ENCODE measurements at regions not wholly inside any gene's neighbourhood (a gene's known extent, or its start where the extent isn't known, plus 50 kb on each side); places are given as distances from the start of the nearest gene placed in this dataset.

DNA sequence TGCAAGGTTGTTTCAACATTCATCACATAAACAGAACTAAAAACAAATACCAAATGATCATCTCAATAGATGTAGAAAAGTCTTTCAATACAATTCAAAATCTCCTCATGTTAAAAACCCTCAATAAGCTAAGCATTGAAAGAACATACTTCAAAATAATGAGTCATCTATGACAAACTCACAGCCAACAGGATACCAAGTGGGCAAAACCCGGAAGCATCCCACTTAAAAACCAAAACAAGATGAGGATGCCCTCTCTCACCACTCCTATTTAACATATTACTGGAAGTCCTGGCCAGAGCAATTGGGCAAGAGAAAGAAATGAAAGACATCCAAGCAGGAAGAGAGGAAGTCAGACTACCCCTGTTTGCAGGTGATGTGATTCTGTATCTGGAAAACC lies 992.2 kb upstream of the PIK3C3 start:
- DNase-seq (ENCODE audit: low spot score): no peak

- no peak for DNase-seq (ENCODE audit: low spot score)
Observed at GRCh38 chr18:40957533-40958070, 997.4 kb upstream of the PIK3C3 start.

- DNase-seq (ENCODE audit: low spot score): no peak
Observed at GRCh38 chr18:40956213-40956612, 998.8 kb upstream of the PIK3C3 start.

DNA sequence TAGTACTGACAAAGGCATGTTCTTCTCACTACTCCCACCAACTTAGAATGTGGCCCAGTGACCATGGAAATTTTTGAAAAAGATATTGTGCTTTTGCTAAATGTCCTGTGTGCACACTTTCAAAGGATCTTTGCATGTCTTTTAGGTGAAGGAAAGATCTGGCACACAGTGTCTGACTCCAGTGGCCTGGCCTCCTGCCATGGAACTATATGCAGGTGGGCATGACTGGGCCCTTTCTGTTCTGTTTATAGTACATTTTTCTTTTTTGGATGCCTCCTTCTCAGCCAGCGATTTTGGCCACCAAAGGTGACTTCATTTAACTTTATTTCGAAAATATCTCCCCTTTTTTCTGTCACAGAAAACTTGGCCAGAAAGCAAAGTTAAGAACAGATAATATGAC lies 999.7 kb upstream of the PIK3C3 start:
- DNase-seq (ENCODE audit: low spot score): no peak

- DNase-seq (ENCODE audit: low spot score): no peak
Observed at GRCh38 chr18:40949114-40949950, 1005.7 kb upstream of the PIK3C3 start.

- peak; percentile 10 for DNase-seq (ENCODE audit: low spot score)
Observed at GRCh38 chr18:40944576-40944975, 1010.5 kb upstream of the PIK3C3 start.

DNA sequence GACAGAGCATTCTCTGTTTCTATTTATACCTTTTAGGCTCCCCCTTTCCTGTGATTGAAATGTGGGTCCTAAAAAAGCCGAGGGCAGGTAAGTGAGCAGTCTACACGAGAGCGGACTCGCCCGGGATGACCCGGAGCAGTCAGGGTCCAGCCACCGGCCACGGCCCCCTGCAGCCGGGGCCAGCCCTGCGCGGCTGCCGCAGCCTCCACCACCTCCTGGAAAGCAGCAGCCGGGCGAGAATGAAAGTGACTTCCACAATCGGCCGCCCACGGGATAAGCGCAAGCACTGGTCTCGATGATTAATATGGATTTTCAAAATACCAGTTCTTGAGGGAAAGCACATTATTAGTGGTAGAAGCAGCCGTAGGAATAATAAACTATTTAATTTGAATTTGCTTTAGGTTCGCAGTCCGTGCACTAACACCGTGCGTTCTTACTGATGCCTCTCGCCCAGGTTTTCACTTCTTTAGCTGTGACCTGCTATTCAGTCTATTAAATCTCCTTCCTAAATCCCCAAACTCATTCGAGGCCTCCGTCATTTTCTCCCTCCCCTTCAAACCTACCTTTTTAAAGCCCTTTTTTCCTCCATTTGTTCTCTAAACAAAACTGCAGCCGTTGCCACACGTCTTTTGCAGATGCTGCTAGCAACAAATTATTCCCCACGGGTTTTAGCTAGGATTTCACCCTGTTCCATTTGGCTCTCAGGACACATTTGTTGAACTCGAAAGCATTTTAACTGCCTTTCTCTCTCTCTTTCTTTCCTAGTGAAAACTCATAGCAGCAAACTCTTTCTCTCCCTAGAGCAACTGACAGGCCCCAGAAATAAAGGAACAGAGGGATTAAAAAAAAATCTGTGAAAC lies 1015.1 kb upstream of the PIK3C3 start:
- DNase-seq (ENCODE audit: low spot score): no peak

DNA sequence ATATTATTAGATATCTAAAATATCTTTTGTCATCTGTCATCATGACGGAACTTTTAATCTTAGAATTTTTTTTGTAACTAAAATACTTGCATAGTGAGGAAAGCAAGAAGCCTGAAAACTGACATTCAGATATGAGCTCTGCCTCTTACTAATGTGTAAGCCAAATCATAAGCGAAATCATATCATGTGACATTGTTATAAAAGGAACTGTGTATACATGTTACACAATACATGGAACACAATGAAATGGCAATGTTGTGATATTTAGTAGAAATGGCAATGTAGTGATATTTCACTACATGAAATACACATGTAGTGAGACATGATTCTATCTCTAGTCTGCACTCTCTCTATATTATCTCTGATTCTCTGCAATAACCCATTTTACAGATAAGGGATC lies 1016.4 kb upstream of the PIK3C3 start:
- DNase-seq (ENCODE audit: low spot score): no peak

DNA sequence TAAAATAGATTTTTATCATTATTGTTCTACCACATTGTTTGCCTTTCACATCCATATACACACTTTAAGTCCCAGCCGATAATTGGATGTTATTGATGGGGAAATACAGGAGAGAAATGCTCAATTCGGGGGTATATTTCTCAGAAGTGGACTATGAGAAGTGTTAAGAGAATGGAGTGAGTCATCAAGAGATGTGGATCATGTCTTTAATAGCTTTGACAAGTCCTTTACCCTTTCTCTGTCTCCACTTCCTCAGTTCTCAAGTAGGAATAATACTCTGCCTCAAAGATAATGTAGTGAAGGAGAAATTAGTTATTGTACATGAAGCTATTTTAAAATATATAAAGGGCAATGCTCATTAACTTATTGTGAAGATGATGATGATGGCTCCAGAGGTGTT lies 1017.6 kb upstream of the PIK3C3 start:
- DNase-seq (ENCODE audit: low spot score): no peak

DNA sequence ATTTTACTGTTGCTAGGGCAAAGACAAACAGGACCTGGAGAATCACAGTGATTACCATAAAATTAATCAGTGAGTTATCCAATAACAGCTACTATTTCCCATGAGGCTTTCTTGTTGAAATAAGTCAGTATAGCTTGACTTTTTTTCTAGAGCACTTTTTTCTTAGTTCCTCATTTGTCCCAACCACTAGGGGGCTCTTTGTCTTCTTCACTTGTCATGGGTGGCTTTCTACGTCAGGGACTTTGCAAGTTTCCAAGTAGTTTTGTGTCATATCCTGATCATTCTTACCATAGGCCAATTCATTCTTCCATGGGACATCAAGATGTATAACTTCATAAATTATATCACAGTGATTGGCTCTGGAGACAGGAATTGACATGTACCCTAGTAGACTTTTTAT lies 1019.6 kb upstream of the PIK3C3 start:
- no peak for DNase-seq (ENCODE audit: low spot score)

DNA sequence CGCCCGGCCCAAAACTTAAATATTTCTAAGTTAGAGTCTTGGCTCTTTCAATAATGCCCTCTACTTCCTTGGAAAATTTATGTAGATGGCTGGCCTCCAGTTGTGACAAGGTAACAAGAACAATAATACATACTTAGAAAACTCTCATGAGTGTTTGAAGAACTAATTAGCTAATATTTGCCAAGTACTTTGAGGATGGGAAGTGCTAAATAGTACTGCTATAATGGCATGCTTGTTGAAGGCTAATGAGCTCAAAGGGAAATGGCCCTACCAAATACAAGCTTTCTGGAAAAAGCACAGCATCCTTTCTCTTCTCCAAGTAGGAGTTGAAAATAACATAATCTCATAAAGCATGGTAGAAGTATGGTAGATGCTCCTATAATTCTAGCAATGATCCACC lies 1022.2 kb upstream of the PIK3C3 start:
- DNase-seq (ENCODE audit: low spot score): no peak

GRCh38 chr18:40930211-40930882 lies 1024.7 kb upstream of the PIK3C3 start:
- DNase-seq (ENCODE audit: low spot score): no peak

- DNase-seq (ENCODE audit: low spot score): no peak
Observed at GRCh38 chr18:40929399-40929798, 1025.6 kb upstream of the PIK3C3 start.

DNA sequence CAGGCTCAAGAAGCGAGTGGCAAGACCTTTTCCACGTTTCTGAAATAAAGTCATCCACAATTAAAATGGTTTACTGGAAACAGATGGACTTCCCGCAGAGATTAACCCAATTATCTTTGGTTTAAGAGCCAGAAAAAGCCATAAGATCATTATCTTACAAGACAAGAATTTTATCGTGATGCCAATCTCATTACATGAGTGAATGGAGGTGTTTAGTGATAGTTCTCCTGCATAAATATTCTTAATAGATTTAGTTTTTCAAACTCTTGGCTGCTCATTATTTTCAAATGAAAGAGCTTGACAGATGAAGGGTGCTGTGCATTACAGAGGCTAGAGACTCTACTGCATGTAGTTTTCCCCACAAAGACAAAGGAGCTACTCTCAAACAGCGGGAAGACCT lies 1028.4 kb upstream of the PIK3C3 start:
- DNase-seq (ENCODE audit: low spot score): no peak

GRCh38 chr18:40925071-40925541 lies 1029.9 kb upstream of the PIK3C3 start:
- no peak for DNase-seq (ENCODE audit: low spot score)

DNA sequence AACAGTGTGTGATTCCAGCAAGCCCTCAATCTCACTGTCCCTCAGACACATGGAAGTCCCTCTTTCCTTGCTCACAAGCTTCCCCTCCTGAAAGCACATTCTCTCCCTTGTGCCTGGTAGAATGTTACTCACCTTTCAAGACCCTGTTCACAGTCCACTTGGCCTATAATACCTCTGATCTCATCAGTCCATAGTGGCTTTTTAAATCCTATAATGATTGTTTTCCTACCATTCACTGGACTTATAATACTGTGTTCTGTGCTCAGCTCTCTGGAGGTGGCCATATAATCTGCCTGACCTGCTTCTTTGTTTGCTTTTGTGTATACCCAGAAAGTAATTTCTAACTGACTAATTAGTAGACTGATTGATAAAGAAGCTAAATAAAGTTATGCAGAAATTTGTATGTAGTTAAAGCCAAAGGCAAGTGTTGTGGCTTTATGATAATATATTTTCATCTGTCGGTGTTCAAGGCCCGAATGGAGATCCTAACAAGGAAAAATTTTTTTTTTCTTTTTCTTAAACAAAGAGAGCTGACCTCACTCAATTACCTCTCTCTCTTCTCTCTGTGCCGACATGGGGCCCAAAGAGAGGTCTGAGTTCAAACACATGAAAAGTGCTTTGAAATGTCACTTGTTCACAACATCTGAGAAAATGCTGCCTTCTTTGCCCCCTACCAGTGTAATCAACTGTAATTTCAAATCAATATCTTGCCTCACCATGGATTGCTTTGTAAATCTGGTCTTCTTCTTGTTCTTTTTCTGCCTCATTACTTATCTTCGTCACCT lies 1033.0 kb upstream of the PIK3C3 start:
- no peak for DNase-seq (ENCODE audit: low spot score)

- no peak for DNase-seq (ENCODE audit: low spot score)
Observed at GRCh38 chr18:40917056-40917455, 1038.0 kb upstream of the PIK3C3 start.

DNA sequence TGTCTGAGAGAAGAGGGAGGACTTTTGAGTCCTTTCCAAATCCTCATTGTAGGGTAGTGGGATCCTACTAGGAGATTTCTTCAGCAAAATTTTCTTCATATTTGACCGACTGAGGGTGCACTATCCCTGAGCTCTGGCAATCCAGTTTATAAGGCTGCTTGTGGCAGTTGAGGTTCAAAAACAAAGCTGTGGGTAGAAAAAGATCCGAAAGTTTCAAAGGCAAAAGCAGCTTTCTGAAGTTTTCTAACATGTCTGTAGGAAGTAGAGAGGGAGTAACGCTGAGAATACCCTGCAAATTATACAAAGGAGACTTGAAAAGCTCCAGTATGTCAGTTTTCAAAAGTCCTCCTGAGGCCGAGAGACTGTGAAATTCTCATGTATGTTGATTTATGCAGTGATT lies 1039.3 kb upstream of the PIK3C3 start:
- DNase-seq (ENCODE audit: low spot score): no peak

- no peak for DNase-seq (ENCODE audit: low spot score)
Observed at GRCh38 chr18:40911582-40912254, 1043.3 kb upstream of the PIK3C3 start.

DNA sequence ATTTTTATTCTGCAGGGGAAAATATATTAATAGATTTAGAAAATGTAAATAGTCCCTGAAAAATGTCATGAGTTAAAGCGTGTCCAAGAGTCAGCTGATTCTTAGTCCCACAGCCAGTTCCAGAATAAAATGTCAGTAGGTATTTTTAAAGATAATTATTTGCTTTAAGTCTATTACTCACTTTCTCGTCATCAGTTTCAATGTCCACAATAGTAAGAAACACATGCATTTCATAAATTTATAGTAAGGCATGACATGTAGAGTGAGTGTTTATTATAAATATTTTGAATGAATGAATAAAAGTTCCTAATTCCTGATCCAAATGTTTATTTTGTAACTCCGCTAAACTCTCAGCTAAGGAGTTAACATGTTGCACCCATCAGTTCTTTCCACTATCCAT lies 1044.0 kb upstream of the PIK3C3 start:
- DNase-seq (ENCODE audit: low spot score): no peak

DNA sequence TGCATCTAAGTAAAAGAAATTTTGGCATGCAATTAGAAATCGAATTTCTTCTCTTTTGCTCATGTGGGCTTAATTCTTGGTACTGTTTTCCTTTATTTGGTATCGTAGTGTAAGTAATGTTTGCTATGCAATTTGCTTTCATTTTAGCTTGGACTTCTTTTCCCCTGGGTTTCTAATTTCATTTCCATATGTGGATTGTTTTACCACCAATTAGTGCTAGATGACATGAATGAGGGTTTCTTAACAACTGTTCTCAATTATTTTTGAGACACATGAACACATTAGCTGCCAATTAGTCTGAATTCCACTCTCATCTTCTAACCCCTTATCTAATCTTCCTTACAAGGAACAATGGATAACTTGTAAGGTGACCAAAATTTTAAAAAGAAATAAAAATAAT lies 1047.2 kb upstream of the PIK3C3 start:
- DNase-seq (ENCODE audit: low spot score): no peak
